ENCODE measurements at regions not wholly inside any gene's neighbourhood (a gene's known extent, or its start where the extent isn't known, plus 50 kb on each side); places are given as distances from the start of the nearest gene placed in this dataset.

DNA sequence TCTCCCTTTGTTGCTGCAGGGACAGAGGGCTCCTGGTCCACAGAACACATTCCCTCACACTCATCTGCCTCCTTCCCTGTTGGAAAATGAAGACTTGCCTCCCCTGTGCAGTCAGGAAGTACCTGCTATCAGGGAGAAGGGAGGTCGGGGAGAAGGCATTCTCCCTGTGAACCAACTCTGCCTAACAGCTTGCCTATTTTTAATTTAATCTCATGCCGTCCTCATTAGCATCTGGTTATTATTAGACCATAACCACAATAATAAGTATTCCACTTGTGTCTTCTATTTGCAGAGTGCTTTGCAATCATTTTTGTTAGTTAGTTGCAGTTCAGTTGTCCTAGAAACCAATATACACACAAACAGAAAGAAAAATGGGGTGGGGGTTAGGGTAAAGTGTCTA is 232.6 kb upstream of the SKOR2 start:
- TF ChIP-seq CTCF (IDR thresholded peaks at IDR 0.05) = no peak
- no peak for TF ChIP-seq SIN3A (IDR thresholded peaks at IDR 0.05; ENCODE audit: borderline replicate concordance, insufficient read depth, low read depth, low read length)
- no peak for TF ChIP-seq POLR2AphosphoS5 (IDR thresholded peaks at IDR 0.05; ENCODE audit: low read depth, low read length)
- no peak for TF ChIP-seq TCF7L2 (IDR thresholded peaks at IDR 0.05; ENCODE audit: low read depth, low read length)
- no peak for TF ChIP-seq REST (IDR thresholded peaks at IDR 0.05; ENCODE audit: insufficient read depth in 1 of 2, low read depth in 2 of 2, low read length in 1 of 2)

Measured in Panc1 (cell line).